ENCODE measurements at regions not wholly inside any gene's neighbourhood (a gene's known extent, or its start where the extent isn't known, plus 50 kb on each side); places are given as distances from the start of the nearest gene placed in this dataset.

GRCh38 chr1:222941425-222941824, 126.6 kb downstream of the DISP1 start:
- Histone ChIP-seq H3K27me3 (no peaks in the 10 kb centered on the region), H3K36me3 (peaks cover 12% of the 10 kb centered on the region), H3K9me3 (no peaks in the 10 kb centered on the region), H3K4me3 (no peak overlapping the region), H3K27ac (no peak overlapping the region), H3K4me1 (no peaks in the 10 kb centered on the region)
- no peak for TF ChIP-seq POLR2AphosphoS5 (IDR thresholded peaks at IDR 0.05)
- TF ChIP-seq POLR2A (IDR thresholded peaks at IDR 0.05), result no peak
- DNase-seq (ENCODE audit: low spot score in 2 of 2), result no peak
- 74% methylated on average over 1 of the region's 1 CpG for WGBS

- Histone ChIP-seq H3K4me3 (no peak overlapping the region), H3K9me3 (no peaks in the 10 kb centered on the region), H3K36me3 (peaks cover 12% of the 10 kb centered on the region), H3K27me3 (no peaks in the 10 kb centered on the region), H3K4me1 (no peaks in the 10 kb centered on the region), H3K27ac (no peak overlapping the region)
- TF ChIP-seq POLR2A (IDR thresholded peaks at IDR 0.05) (no peak), EP300 (IDR thresholded peaks at IDR 0.05) (no peak), POLR2AphosphoS5 (IDR thresholded peaks at IDR 0.05) (no peak)
- TF ChIP-seq, protein P1, sequence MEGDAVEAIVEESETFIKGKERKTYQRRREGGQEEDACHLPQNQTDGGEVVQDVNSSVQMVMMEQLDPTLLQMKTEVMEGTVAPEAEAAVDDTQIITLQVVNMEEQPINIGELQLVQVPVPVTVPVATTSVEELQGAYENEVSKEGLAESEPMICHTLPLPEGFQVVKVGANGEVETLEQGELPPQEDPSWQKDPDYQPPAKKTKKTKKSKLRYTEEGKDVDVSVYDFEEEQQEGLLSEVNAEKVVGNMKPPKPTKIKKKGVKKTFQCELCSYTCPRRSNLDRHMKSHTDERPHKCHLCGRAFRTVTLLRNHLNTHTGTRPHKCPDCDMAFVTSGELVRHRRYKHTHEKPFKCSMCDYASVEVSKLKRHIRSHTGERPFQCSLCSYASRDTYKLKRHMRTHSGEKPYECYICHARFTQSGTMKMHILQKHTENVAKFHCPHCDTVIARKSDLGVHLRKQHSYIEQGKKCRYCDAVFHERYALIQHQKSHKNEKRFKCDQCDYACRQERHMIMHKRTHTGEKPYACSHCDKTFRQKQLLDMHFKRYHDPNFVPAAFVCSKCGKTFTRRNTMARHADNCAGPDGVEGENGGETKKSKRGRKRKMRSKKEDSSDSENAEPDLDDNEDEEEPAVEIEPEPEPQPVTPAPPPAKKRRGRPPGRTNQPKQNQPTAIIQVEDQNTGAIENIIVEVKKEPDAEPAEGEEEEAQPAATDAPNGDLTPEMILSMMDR (IDR thresholded peaks at IDR 0.05), result no peak
- 54% methylated on average over 1 of the region's 1 CpG for WGBS
- DNase-seq (ENCODE audit: low spot score in 2 of 2), result no peak
Observed at GRCh38 chr1:222946436-222946835, 131.6 kb downstream of the DISP1 start.

- WGBS, result 100% methylated on average over 2 of the region's 2 CpGs
- Histone ChIP-seq H3K4me1 (no peaks in the 10 kb centered on the region), H3K27me3 (no peaks in the 10 kb centered on the region), H3K36me3 (peaks cover 7% of the 10 kb centered on the region), H3K4me3 (no peak overlapping the region), H3K9me3 (no peaks in the 10 kb centered on the region), H3K27ac (no peak overlapping the region)
- no peak for DNase-seq (ENCODE audit: low spot score in 2 of 2)
- TF ChIP-seq POLR2A (IDR thresholded peaks at IDR 0.05), result no peak
- TF ChIP-seq POLR2AphosphoS5 (IDR thresholded peaks at IDR 0.05), result no peak
- TF ChIP-seq, protein P1 (IDR thresholded peaks at IDR 0.05), result no peak
- no peak for TF ChIP-seq EP300 (IDR thresholded peaks at IDR 0.05)
Observed at GRCh38 chr1:222948079-222948478, 133.2 kb downstream of the DISP1 start.

- no peak overlapping the region for H3K4me3 ChIP-seq
- whole genome bisulfite sequencing, result 84% methylated on average over 3 of the region's 3 CpGs
- no peak for TF ChIP-seq EP300 (IDR thresholded peaks at IDR 0.05)
- TF ChIP-seq, protein P1 (IDR thresholded peaks at IDR 0.05), result no peak
- TF ChIP-seq POLR2A (IDR thresholded peaks at IDR 0.05), result no peak
- TF ChIP-seq POLR2AphosphoS5 (IDR thresholded peaks at IDR 0.05), result no peak
Observed at GRCh38 chr1:222950892-222951291, 136.1 kb downstream of the DISP1 start.

GRCh38 chr1:222953585-222953984, 138.7 kb downstream of the DISP1 start:
- DNase-seq (ENCODE audit: low spot score in 2 of 2), result no peak
- TF ChIP-seq, protein P1 (IDR thresholded peaks at IDR 0.05), result no peak
- TF ChIP-seq POLR2A (IDR thresholded peaks at IDR 0.05) (no peak), POLR2AphosphoS5 (IDR thresholded peaks at IDR 0.05) (no peak), EP300 (IDR thresholded peaks at IDR 0.05) (no peak)
- Histone ChIP-seq H3K27ac (no peak overlapping the region), H3K4me3 (no peak overlapping the region), H3K36me3 (no peaks in the 10 kb centered on the region), H3K27me3 (no peaks in the 10 kb centered on the region), H3K4me1 (no peaks in the 10 kb centered on the region), H3K9me3 (no peaks in the 10 kb centered on the region)
- 45% methylated on average over 1 of the region's 1 CpG for WGBS

More at GRCh38 chr1:222950892-222951291, 136.1 kb downstream of the DISP1 start:
- Histone ChIP-seq H3K36me3 (no peaks in the 10 kb centered on the region), H3K27me3 (no peaks in the 10 kb centered on the region), H3K4me1 (no peaks in the 10 kb centered on the region), H3K27ac (no peak overlapping the region), H3K9me3 (no peaks in the 10 kb centered on the region)
- no peak for DNase-seq (ENCODE audit: low spot score in 2 of 2)

GRCh38 chr1:222955964-222956363, 141.1 kb downstream of the DISP1 start:
- 92% methylated on average over 2 of the region's 2 CpGs for WGBS
- Histone ChIP-seq H3K36me3 (no peaks in the 10 kb centered on the region), H3K4me3 (no peak overlapping the region), H3K9me3 (no peaks in the 10 kb centered on the region), H3K27ac (no peak overlapping the region), H3K4me1 (no peaks in the 10 kb centered on the region), H3K27me3 (no peaks in the 10 kb centered on the region)
- DNase-seq (ENCODE audit: low spot score in 2 of 2), result no peak
- TF ChIP-seq, protein P1 (IDR thresholded peaks at IDR 0.05), result no peak
- TF ChIP-seq POLR2A (IDR thresholded peaks at IDR 0.05) (no peak), POLR2AphosphoS5 (IDR thresholded peaks at IDR 0.05) (no peak), EP300 (IDR thresholded peaks at IDR 0.05) (no peak)

All from suprapubic skin (tissue), 4 donors.